ENCODE measurements at regions not wholly inside any gene's neighbourhood (a gene's known extent, or its start where the extent isn't known, plus 50 kb on each side); places are given as distances from the start of the nearest gene placed in this dataset.

DNA sequence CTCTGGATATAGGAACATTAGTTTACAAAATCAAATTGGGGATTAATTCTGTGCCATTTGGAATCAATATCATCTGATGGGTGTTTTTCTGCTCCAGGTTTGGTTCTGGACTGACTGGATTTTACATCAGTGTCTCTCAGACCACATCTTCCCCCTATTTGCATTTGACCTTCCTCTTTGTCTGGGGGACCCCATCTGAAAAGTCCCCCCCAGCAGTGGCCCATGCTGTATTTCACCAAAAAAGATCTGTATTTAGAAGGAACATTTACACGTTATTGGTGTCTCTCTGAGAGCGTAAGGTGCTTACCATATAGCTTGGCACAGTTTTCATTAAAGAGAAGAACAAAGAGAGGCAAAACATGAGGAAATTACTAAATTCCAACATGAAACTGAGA, 215.6 kb upstream of the CLINT1 start (continued):
- TF ChIP-seq PPARG (CRISPR knock-in tag; conservative IDR thresholded peaks at IDR 0.05) (no peak), HOMEZ (CRISPR knock-in tag; IDR thresholded peaks at IDR 0.05; ENCODE audit: low read depth) (no peak), SP2 (CRISPR knock-in tag; IDR thresholded peaks at IDR 0.05) (no peak), ZNF354B (CRISPR knock-in tag; IDR thresholded peaks at IDR 0.05) (no peak), TSC22D2 (CRISPR knock-in tag; IDR thresholded peaks at IDR 0.05; ENCODE audit: borderline replicate concordance) (no peak), ELF3 (CRISPR knock-in tag; IDR thresholded peaks at IDR 0.05) (no peak), CHCHD3 (CRISPR knock-in tag; IDR thresholded peaks at IDR 0.05) (no peak)
- TF ChIP-seq, protein P1, sequence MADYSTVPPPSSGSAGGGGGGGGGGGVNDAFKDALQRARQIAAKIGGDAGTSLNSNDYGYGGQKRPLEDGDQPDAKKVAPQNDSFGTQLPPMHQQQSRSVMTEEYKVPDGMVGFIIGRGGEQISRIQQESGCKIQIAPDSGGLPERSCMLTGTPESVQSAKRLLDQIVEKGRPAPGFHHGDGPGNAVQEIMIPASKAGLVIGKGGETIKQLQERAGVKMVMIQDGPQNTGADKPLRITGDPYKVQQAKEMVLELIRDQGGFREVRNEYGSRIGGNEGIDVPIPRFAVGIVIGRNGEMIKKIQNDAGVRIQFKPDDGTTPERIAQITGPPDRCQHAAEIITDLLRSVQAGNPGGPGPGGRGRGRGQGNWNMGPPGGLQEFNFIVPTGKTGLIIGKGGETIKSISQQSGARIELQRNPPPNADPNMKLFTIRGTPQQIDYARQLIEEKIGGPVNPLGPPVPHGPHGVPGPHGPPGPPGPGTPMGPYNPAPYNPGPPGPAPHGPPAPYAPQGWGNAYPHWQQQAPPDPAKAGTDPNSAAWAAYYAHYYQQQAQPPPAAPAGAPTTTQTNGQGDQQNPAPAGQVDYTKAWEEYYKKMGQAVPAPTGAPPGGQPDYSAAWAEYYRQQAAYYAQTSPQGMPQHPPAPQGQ (CRISPR knock-in tag; IDR thresholded peaks at IDR 0.05; ENCODE audit: borderline replicate concordance) = no peak

DNA sequence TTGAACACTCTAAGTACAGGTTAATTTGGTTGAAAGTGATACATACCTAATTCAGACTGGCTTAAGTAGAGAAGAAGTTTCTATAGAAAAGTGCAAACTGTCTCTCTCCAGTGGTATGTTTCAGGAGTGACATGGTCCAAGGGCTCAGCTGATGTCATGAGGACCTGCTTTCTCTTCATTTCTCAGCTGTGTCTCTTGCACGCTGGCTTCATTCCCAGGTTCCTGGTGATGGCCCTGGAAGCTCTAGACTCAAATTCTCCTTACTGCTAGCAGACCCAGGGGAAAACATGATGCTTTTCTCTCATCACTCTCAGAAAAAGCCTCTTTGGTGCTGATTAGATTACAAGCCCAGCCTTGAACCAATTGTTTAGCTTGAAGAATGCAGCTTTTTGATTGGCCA, 211.9 kb upstream of the CLINT1 start:
- in situ Hi-C loops (cut with HindIII; ENCODE audit: extremely low pct_ligation_motif_present, low pct_unique_long_range_greater_than_20kb) = loop anchor here (10.0 kb wide), 1 partner anchor 1034 kb away; no protein-coding TSS in a partner anchor
- DNase-seq (ENCODE audit: low spot score) (no peak), FAIRE-seq (no peak), ATAC-seq (no peak)
- intact Hi-C loops (cut with micrococcal nuclease; ENCODE audit: unreplicated experiment) = no loop called here
- Histone ChIP-seq H3K27ac (ENCODE audit: extremely low read length, insufficient read depth, low read length) (no peak overlapping the region), H3K4me2 (ENCODE audit: low read depth, low read length) (no peak overlapping the region), H3K4me1 (ENCODE audit: insufficient read depth, low read length) (no peaks in the 10 kb centered on the region), H2AFZ (ENCODE audit: low read length) (no peak overlapping the region), H3K9ac (ENCODE audit: insufficient read depth, low read depth, low read length) (no peak overlapping the region), H3K27me3 (ENCODE audit: control insufficient read depth in 1 of 2, insufficient read depth in 2 of 2, low read length in 2 of 2) (no peaks in the 10 kb centered on the region), H4K20me1 (ENCODE audit: insufficient read depth, low read length) (no peaks in the 10 kb centered on the region), H3K9me3 (ENCODE audit: low read length) (no peaks in the 10 kb centered on the region), H3K4me3 (replicated peaks in 1 of 3; ENCODE audit: insufficient read depth in 1 of 3, low read depth in 2 of 3, low read length in 3 of 3) (no peak overlapping the region), H3K36me3 (replicated peaks in 1 of 2; ENCODE audit: control insufficient read depth in 1 of 2, insufficient read depth in 2 of 2, low read length in 2 of 2) (no peaks in the 10 kb centered on the region), H3K79me2 (ENCODE audit: insufficient read depth, low read length) (no peaks in the 10 kb centered on the region)
- ChIA-PET CTCF (ENCODE audit: low intra/inter-chr PET ratio, low total read pairs) (no interaction called here), POLR2A (no interaction called here)
- BruUV-seq (replicated peaks) = no TSS peak
- WGBS (ENCODE audit: low lambda C conversion rate) = 0% methylated on average over 1 of the region's 1 CpG
- TF ChIP-seq NFE2L1 (CRISPR knock-in tag; IDR thresholded peaks at IDR 0.05; ENCODE audit: borderline replicate concordance) (no peak), ZFP36L1 (CRISPR knock-in tag; IDR thresholded peaks at IDR 0.05) (no peak), ZNF317 (CRISPR knock-in tag; IDR thresholded peaks at IDR 0.05) (no peak), STAG1 (CRISPR knock-in tag; IDR thresholded peaks at IDR 0.05) (no peak), PAWR (CRISPR knock-in tag; IDR thresholded peaks at IDR 0.05; ENCODE audit: borderline replicate concordance) (no peak), SIN3A (IDR thresholded peaks at IDR 0.05; ENCODE audit: borderline replicate concordance, low read depth, low read length) (no peak), JUNB (CRISPR knock-in tag; IDR thresholded peaks at IDR 0.05; ENCODE audit: borderline replicate concordance) (no peak), ZNF549 (CRISPR knock-in tag; IDR thresholded peaks at IDR 0.05) (no peak), KDM2A (CRISPR knock-in tag; IDR thresholded peaks at IDR 0.05; ENCODE audit: borderline replicate concordance, low read depth) (no peak), ZNF331 (CRISPR knock-in tag; IDR thresholded peaks at IDR 0.05) (no peak), ZNF883 (CRISPR knock-in tag; IDR thresholded peaks at IDR 0.05; ENCODE audit: not compliant biosample characterization) (no peak), ZNF567 (CRISPR knock-in tag; IDR thresholded peaks at IDR 0.05; ENCODE audit: borderline replicate concordance) (no peak), SNAI1 (CRISPR knock-in tag; IDR thresholded peaks at IDR 0.05; ENCODE audit: borderline replicate concordance) (no peak), CBFB (CRISPR knock-in tag; IDR thresholded peaks at IDR 0.05) (no peak), ZNF737 (CRISPR knock-in tag; IDR thresholded peaks at IDR 0.05; ENCODE audit: borderline replicate concordance) (no peak), ZNF34 (CRISPR knock-in tag; IDR thresholded peaks at IDR 0.05; ENCODE audit: borderline replicate concordance) (no peak)
